Transverse colon (tissue), 4 donors: ENCODE measurements at regions not wholly inside any gene's neighbourhood (a gene's known extent, or its start where the extent isn't known, plus 50 kb on each side); places are given as distances from the start of the nearest gene placed in this dataset.

Source experiments
- POLR2AphosphoS5 ChIP-seq, 3 donors: sonication (generic); formaldehyde crosslinking; IDR thresholded peaks; one replicate each; pipeline ENCODE4 v1.6.1; 2016; ENCODE audit warnings: antibody characterized with exemption in 3 of 3
- TF ChIP-seq, protein P1 (sequence below), 5 experiments: fragments of 200-600 bp in 3 of 5; fragments of 450-650 bp in 2 of 5; sonication (generic) in 3 of 5; IDR thresholded peaks; 1 replicate in 2 of 5; 2 replicates in 3 of 5; pipeline ENCODE4 v1.5.1; 2016 to 2017; ENCODE audit warnings: antibody characterized with exemption in 5 of 5, inconsistent platforms in 3 of 5, mild to moderate bottlenecking in 2 of 5, moderate library complexity in 1 of 5

- TF ChIP-seq POLR2AphosphoS5 (IDR thresholded peaks at IDR 0.05): no peak
- TF ChIP-seq, protein P1, sequence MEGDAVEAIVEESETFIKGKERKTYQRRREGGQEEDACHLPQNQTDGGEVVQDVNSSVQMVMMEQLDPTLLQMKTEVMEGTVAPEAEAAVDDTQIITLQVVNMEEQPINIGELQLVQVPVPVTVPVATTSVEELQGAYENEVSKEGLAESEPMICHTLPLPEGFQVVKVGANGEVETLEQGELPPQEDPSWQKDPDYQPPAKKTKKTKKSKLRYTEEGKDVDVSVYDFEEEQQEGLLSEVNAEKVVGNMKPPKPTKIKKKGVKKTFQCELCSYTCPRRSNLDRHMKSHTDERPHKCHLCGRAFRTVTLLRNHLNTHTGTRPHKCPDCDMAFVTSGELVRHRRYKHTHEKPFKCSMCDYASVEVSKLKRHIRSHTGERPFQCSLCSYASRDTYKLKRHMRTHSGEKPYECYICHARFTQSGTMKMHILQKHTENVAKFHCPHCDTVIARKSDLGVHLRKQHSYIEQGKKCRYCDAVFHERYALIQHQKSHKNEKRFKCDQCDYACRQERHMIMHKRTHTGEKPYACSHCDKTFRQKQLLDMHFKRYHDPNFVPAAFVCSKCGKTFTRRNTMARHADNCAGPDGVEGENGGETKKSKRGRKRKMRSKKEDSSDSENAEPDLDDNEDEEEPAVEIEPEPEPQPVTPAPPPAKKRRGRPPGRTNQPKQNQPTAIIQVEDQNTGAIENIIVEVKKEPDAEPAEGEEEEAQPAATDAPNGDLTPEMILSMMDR (IDR thresholded peaks at IDR 0.05): no peak
These were observed 259.7 kb upstream of the NRIP1 start for GRCh38 chr21:15324542-15324941.
